ENCODE measurements at regions not wholly inside any gene's neighbourhood (a gene's known extent, or its start where the extent isn't known, plus 50 kb on each side); places are given as distances from the start of the nearest gene placed in this dataset.
A peak's percentile ranks its signal among the peaks of the same experiment; 100 is the strongest.

DNA sequence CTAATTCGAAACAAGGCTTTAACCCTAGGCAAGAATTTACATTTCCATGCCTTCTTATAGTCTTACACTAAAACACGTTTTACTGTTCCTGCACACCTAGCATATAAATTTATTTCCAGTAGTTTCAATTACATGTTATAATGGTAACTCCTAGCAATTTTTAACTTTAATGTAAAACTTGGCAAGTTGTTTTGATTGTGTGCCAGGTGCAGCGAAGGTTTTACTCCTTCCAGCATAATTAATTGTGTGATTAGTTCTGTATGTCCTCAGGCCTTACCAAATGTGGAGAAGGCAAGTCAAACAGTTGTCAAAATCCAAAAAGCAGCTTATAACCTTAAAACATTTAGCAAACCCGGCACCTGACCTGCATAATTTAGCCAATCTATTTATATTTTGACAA lies 114.8 kb downstream of the KCNK1 start:
- POLR2A ChIA-PET = no interaction called here

GRCh38 chr1:233730380-233730779 lies 116.5 kb downstream of the KCNK1 start:
- Histone ChIP-seq H3K4me1 (no peaks in the 10 kb centered on the region), H3K27ac (no peak overlapping the region), H3K9me3 (no peaks in the 10 kb centered on the region), H3K4me3 (no peak overlapping the region), H3K4me2 (no peak overlapping the region)
- ChIA-PET POLR2A (no interaction called here), CTCF (no interaction called here)
- WGBS (ENCODE audit: missing lambda C conversion rate) = 79% methylated on average over 5 of the region's 5 CpGs
- ATAC-seq (no peak), FAIRE-seq (no peak), DNase-seq (ENCODE audit: low read depth in 1 of 2, low spot score in 1 of 2) (no peak)
- no peak for TF ChIP-seq E2F6 (IDR thresholded peaks at IDR 0.05; ENCODE audit: borderline replicate concordance, low read depth)

More for the DNA sequence above, 114.8 kb downstream of the KCNK1 start:
- FAIRE-seq (no peak), DNase-seq (ENCODE audit: low read depth in 1 of 2, low spot score in 1 of 2) (no peak), ATAC-seq (no peak)
- no peak for TF ChIP-seq ZSCAN20 (CRISPR knock-in tag; IDR thresholded peaks at IDR 0.05)
- no peak overlapping the region for H3K27ac ChIP-seq
- H3K4me2 ChIP-seq = no peak overlapping the region
- WGBS (ENCODE audit: missing lambda C conversion rate) = 67% methylated on average over 4 of the region's 4 CpGs
- H3K9me3 ChIP-seq = no peaks in the 10 kb centered on the region
- no peaks in the 10 kb centered on the region for H3K4me1 ChIP-seq
- CTCF ChIA-PET = interaction anchor here (0.9 kb wide), 1 partner anchor 9 kb away, joined by 3 read pairs; no protein-coding TSS in a partner anchor
- no peak overlapping the region for H3K4me3 ChIP-seq

GRCh38 chr1:233730809-233731208 lies 116.9 kb downstream of the KCNK1 start:
- ChIA-PET POLR2A (no interaction called here), CTCF (no interaction called here)
- H3K4me1 ChIP-seq = no peaks in the 10 kb centered on the region
- WGBS (ENCODE audit: missing lambda C conversion rate) = 61% methylated on average over 5 of the region's 5 CpGs
- FAIRE-seq (no peak), DNase-seq (ENCODE audit: low read depth in 1 of 2, low spot score in 1 of 2) (no peak), ATAC-seq (peak; percentile 72 to 82; a peak in 5 of 6 replicates)
- no peak overlapping the region for H3K4me2 ChIP-seq
- no peak for TF ChIP-seq CHD2 (IDR thresholded peaks at IDR 0.05; ENCODE audit: low read length, partially characterized antibody)
- no peak for TF ChIP-seq RNF2 (IDR thresholded peaks at IDR 0.05; ENCODE audit: borderline replicate concordance, low read depth)
- TF ChIP-seq HEYL (CRISPR knock-in tag; IDR thresholded peaks at IDR 0.05) = no peak
- TF ChIP-seq FOSB (CRISPR knock-in tag; IDR thresholded peaks at IDR 0.05) = no peak
- no peak for TF ChIP-seq PHF8 (IDR thresholded peaks at IDR 0.05; ENCODE audit: borderline replicate concordance, low read depth)
- TF ChIP-seq, protein P1, sequence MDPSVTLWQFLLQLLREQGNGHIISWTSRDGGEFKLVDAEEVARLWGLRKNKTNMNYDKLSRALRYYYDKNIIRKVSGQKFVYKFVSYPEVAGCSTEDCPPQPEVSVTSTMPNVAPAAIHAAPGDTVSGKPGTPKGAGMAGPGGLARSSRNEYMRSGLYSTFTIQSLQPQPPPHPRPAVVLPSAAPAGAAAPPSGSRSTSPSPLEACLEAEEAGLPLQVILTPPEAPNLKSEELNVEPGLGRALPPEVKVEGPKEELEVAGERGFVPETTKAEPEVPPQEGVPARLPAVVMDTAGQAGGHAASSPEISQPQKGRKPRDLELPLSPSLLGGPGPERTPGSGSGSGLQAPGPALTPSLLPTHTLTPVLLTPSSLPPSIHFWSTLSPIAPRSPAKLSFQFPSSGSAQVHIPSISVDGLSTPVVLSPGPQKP (IDR thresholded peaks at IDR 0.05; ENCODE audit: low read depth, low read length) = no peak
- no peak for TF ChIP-seq ESRRA (IDR thresholded peaks at IDR 0.05; ENCODE audit: borderline replicate concordance, low read length)
- TF ChIP-seq EP300 (IDR thresholded peaks at IDR 0.05) = no peak
- no peak for TF ChIP-seq NR3C1 (IDR thresholded peaks at IDR 0.05)
- no peak for TF ChIP-seq JUN (IDR thresholded peaks at IDR 0.05)
- no peak for TF ChIP-seq ZFP36 (IDR thresholded peaks at IDR 0.05; ENCODE audit: borderline replicate concordance, partially characterized antibody)
- TF ChIP-seq, protein P2, sequence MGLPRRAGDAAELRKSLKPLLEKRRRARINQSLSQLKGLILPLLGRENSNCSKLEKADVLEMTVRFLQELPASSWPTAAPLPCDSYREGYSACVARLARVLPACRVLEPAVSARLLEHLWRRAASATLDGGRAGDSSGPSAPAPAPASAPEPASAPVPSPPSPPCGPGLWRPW (IDR thresholded peaks at IDR 0.05) = no peak
- no peak for TF ChIP-seq SMC3 (IDR thresholded peaks at IDR 0.05)
- TF ChIP-seq HOXA7 (CRISPR knock-in tag; IDR thresholded peaks at IDR 0.05) = no peak
- TF ChIP-seq BHLHE40 (IDR thresholded peaks at IDR 0.05; ENCODE audit: low read depth, low read length) = no peak
- no peak for TF ChIP-seq KDM1A (IDR thresholded peaks at IDR 0.05; ENCODE audit: low read depth)
- no peak for TF ChIP-seq ATOH8 (CRISPR knock-in tag; IDR thresholded peaks at IDR 0.05; ENCODE audit: low read depth)
- no peak overlapping the region for H3K4me3 ChIP-seq
- H3K27ac ChIP-seq = no peak overlapping the region
- no peaks in the 10 kb centered on the region for H3K9me3 ChIP-seq

DNA sequence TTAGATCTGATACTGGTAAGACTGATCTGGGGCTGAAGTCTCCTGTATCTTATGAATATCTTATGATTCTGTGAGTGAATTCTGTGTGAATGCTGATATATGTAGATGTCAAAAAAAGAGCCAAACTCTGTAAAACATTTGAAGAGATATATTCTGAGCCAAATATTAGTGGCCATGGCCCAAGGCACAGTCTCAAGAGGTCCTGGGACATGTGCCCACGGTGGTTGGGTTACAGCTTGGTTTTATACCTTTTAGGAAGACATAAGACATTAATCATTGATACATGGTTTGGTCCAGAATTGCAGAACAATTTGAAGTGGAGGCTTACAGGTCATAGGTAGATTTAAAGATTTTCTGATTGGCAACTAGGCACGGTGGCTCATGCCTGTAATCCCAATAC lies 118.3 kb downstream of the KCNK1 start:
- Histone ChIP-seq H3K4me3 (no peak overlapping the region), H3K9me3 (no peaks in the 10 kb centered on the region), H3K4me2 (no peak overlapping the region), H3K4me1 (no peaks in the 10 kb centered on the region), H3K27ac (no peak overlapping the region)
- DNase-seq (ENCODE audit: low read depth in 1 of 2, low spot score in 1 of 2) (no peak), ATAC-seq (no peak), FAIRE-seq (no peak)
- TF ChIP-seq, protein P3, sequence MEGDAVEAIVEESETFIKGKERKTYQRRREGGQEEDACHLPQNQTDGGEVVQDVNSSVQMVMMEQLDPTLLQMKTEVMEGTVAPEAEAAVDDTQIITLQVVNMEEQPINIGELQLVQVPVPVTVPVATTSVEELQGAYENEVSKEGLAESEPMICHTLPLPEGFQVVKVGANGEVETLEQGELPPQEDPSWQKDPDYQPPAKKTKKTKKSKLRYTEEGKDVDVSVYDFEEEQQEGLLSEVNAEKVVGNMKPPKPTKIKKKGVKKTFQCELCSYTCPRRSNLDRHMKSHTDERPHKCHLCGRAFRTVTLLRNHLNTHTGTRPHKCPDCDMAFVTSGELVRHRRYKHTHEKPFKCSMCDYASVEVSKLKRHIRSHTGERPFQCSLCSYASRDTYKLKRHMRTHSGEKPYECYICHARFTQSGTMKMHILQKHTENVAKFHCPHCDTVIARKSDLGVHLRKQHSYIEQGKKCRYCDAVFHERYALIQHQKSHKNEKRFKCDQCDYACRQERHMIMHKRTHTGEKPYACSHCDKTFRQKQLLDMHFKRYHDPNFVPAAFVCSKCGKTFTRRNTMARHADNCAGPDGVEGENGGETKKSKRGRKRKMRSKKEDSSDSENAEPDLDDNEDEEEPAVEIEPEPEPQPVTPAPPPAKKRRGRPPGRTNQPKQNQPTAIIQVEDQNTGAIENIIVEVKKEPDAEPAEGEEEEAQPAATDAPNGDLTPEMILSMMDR (IDR thresholded peaks at IDR 0.05) = no peak
- TF ChIP-seq ZNF302 (CRISPR knock-in tag; IDR thresholded peaks at IDR 0.05) (no peak), MAZ (IDR thresholded peaks at IDR 0.05; ENCODE audit: borderline replicate concordance, low read depth, low read length) (no peak), POLR2A (IDR thresholded peaks at IDR 0.05; ENCODE audit: low read length) (no peak), CHD2 (IDR thresholded peaks at IDR 0.05; ENCODE audit: low read length, partially characterized antibody) (no peak), PHF8 (IDR thresholded peaks at IDR 0.05; ENCODE audit: borderline replicate concordance, low read depth) (no peak)
- CTCF ChIA-PET = interaction anchor here (0.9 kb wide), 1 partner anchor 366 kb away, joined by 3 read pairs; no protein-coding TSS in a partner anchor
- POLR2A ChIA-PET = no interaction called here
- 50% methylated on average over 2 of the region's 2 CpGs for WGBS (ENCODE audit: missing lambda C conversion rate)

Measured in A549 (cell line).